NB4 (cell line): ENCODE measurements at regions not wholly inside any gene's neighbourhood (a gene's known extent, or its start where the extent isn't known, plus 50 kb on each side); places are given as distances from the start of the nearest gene placed in this dataset.

Experiments
- MYC ChIP-seq: IDR thresholded peaks from 2 replicates; pipeline ENCODE4 v1.6.1; 2011; ENCODE audit warnings: low read depth, low read length
- TF ChIP-seq, protein P1 (sequence below): IDR thresholded peaks from one replicate; pipeline ENCODE4 v1.5.1; 2012; ENCODE audit warnings: low read depth, low read length
- TF ChIP-seq, protein P2 (sequence below): IDR thresholded peaks from 2 replicates; pipeline ENCODE4 v1.6.1; 2011; ENCODE audit warnings: low read depth, low read length

DNA sequence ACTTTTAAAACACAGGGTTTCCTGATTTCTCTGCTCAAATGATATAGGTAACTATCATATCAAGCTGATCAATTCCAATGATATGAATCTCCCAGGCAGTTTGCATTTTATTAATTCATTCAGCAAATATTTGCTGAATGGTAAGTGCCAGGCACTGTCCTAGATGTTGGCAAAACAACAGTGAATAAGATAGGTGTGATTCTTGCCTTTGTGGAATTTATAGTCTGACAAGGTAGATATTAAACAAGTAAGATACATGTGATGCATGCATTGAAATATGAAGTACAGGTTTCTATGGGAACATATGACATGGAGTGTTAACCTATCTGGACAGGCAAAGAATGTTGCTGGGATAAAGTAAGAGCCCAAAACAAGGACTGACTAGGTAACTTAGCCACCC lies 231.8 kb upstream of the DAB2 start:
- TF ChIP-seq, protein P1, sequence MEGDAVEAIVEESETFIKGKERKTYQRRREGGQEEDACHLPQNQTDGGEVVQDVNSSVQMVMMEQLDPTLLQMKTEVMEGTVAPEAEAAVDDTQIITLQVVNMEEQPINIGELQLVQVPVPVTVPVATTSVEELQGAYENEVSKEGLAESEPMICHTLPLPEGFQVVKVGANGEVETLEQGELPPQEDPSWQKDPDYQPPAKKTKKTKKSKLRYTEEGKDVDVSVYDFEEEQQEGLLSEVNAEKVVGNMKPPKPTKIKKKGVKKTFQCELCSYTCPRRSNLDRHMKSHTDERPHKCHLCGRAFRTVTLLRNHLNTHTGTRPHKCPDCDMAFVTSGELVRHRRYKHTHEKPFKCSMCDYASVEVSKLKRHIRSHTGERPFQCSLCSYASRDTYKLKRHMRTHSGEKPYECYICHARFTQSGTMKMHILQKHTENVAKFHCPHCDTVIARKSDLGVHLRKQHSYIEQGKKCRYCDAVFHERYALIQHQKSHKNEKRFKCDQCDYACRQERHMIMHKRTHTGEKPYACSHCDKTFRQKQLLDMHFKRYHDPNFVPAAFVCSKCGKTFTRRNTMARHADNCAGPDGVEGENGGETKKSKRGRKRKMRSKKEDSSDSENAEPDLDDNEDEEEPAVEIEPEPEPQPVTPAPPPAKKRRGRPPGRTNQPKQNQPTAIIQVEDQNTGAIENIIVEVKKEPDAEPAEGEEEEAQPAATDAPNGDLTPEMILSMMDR: no peak
- TF ChIP-seq, protein P2, sequence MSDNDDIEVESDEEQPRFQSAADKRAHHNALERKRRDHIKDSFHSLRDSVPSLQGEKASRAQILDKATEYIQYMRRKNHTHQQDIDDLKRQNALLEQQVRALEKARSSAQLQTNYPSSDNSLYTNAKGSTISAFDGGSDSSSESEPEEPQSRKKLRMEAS: no peak
- no peak for TF ChIP-seq MYC
